NCI-H2227 treated with DMSO at 0.1 percent for 48 hours (cell line): ENCODE measurements at regions not wholly inside any gene's neighbourhood (a gene's known extent, or its start where the extent isn't known, plus 50 kb on each side); places are given as distances from the start of the nearest gene placed in this dataset.

Source experiments
- DNase-seq: peaks from one replicate; lab custom pipeline; 2025; lab: John Stamatoyannopoulos, UW

GRCh38 chr13:83943530-83944279 lies 61.4 kb upstream of the SLITRK1 start:
- no peak for DNase-seq

DNA sequence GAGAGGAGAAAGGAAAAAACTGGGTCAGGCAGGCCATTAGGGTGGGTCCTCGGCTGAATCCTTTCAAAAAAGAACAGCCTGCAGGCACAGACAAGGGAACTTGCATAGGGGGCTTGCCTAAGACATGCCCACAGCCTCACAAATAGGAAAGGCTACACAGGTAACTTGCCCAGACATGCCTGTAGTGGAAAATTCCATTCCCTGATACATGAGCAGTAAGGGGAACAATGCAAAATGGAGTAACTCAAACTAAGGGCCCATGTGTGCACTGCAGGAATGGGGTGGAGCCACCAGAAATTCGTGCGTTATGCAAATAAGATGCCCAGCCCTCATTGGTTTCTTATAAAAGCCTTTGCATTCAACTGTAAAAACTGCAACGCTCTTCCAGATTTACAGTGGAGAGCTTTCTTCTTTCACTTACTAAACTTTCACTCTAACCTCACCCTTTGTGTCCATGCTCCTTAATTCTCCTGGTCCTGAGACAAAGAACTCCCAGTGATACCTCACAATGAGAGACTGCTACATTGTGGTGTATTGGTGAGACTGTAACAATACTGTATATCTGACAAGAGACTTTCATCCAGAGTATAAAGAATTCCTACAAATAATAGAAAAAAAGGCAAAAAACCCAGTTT lies 59.5 kb upstream of the SLITRK1 start:
- DNase-seq, result no peak

- no peak for DNase-seq
Observed at GRCh38 chr13:83940742-83941141, 58.5 kb upstream of the SLITRK1 start.

- DNase-seq, result no peak
Observed at GRCh38 chr13:83937579-83937978, 55.3 kb upstream of the SLITRK1 start.

DNA sequence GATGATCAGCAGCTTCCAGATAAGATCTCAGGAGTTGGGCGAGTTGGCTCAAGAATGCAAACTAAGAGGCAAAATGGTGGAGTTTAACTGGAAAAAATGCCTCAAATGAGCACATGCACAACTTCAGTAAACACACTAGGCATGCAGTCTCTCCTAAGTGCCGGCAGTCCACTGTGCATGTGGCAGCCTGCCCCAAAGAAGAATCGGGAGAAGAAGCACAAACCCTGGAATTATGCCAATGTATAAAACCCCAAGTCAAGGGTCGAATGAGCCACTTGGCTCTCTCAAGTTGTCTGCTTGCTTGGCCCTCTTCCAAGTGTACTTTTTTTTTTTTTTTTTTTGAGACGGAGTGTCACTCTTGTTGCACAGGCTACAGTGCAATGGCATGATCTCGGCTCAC lies 53.3 kb upstream of the SLITRK1 start:
- DNase-seq, result no peak
